RWPE2 (cell line): ENCODE measurements at regions not wholly inside any gene's neighbourhood (a gene's known extent, or its start where the extent isn't known, plus 50 kb on each side); places are given as distances from the start of the nearest gene placed in this dataset.

Source experiments
- ATAC-seq: fragments of 200-7000 bp; cut with Tn5 transposase; 3 replicates; pipeline ENCODE4 v1.9.1; 2021; ENCODE audit warnings: low read depth
- DNase-seq: peaks from one replicate; pipeline ENCODE4 v3.0.0-alpha.2; 2020; ENCODE audit warnings: low spot score
- H3K27ac ChIP-seq: fragments of 450-650 bp; 2 replicates; pipeline ENCODE4 v1.5.1; 2017; ENCODE audit warnings: mild to moderate bottlenecking; ENCODE audit not compliant: poor library complexity, severe bottlenecking
- H3K27me3 ChIP-seq: fragments of 250-450 bp; sonication (Bioruptor Pico); 2 replicates; pipeline ENCODE4 v1.5.1; 2021; ENCODE audit warnings: mild to moderate bottlenecking, moderate library complexity; ENCODE audit not compliant: insufficient read depth, poor library complexity, severe bottlenecking
- H3K36me3 ChIP-seq: fragments of 250-450 bp; sonication (Bioruptor Pico); 2 replicates; pipeline ENCODE4 v1.5.1; 2020; ENCODE audit warnings: low read depth, mild to moderate bottlenecking, moderate library complexity
- H3K4me1 ChIP-seq: fragments of 250-450 bp; sonication (Bioruptor Pico); 2 replicates; pipeline ENCODE4 v1.5.1; 2021; ENCODE audit warnings: mild to moderate bottlenecking, moderate library complexity; ENCODE audit not compliant: insufficient read depth, poor library complexity, severe bottlenecking
- H3K4me3 ChIP-seq: fragments of 250-450 bp; sonication (Bioruptor Pico); 2 replicates; pipeline ENCODE4 v1.5.1; 2021; ENCODE audit warnings: mild to moderate bottlenecking, moderate library complexity; ENCODE audit not compliant: severe bottlenecking
- H3K9me3 ChIP-seq: fragments of 250-450 bp; sonication (Bioruptor Pico); 2 replicates; pipeline ENCODE4 v1.5.1; 2021; ENCODE audit warnings: mild to moderate bottlenecking, moderate library complexity; ENCODE audit not compliant: severe bottlenecking
- CTCF ChIP-seq: fragments of 450-650 bp; IDR thresholded peaks from one replicate; pipeline ENCODE4 v1.5.1; 2017; ENCODE audit warnings: mild to moderate bottlenecking, moderate library complexity; ENCODE audit not compliant: poor library complexity, severe bottlenecking

- no peak for TF ChIP-seq CTCF
- peaks cover 13% of the 10 kb centered on the region for H3K4me1 ChIP-seq
- H3K27me3 ChIP-seq: peaks cover 11% of the 10 kb centered on the region
- ATAC-seq (no peak), DNase-seq (no peak)
- H3K36me3 ChIP-seq: no peaks in the 10 kb centered on the region
- no peaks in the 10 kb centered on the region for H3K9me3 ChIP-seq
- no peak overlapping the region for H3K27ac ChIP-seq
- no peak overlapping the region for H3K4me3 ChIP-seq
These were observed 62.2 kb upstream of the ACAN start for GRCh38 chr15:88741046-88741445.

GRCh38 chr15:88741671-88742070 lies 61.6 kb upstream of the ACAN start:
- no peak for ATAC-seq
- H3K27me3 ChIP-seq: peaks cover 11% of the 10 kb centered on the region

GRCh38 chr15:88742161-88742560 lies 61.1 kb upstream of the ACAN start:
- Histone ChIP-seq H3K9me3 (no peaks in the 10 kb centered on the region), H3K27me3 (peaks cover 11% of the 10 kb centered on the region)
- no peak for ATAC-seq

More at GRCh38 chr15:88741671-88742070, 61.6 kb upstream of the ACAN start:
- H3K4me1 ChIP-seq: peaks cover 13% of the 10 kb centered on the region
- TF ChIP-seq CTCF: no peak
- H3K36me3 ChIP-seq: no peaks in the 10 kb centered on the region
- no peak overlapping the region for H3K27ac ChIP-seq
- DNase-seq: no peak
- H3K4me3 ChIP-seq: no peak overlapping the region
- no peaks in the 10 kb centered on the region for H3K9me3 ChIP-seq

GRCh38 chr15:88744548-88745020 lies 58.7 kb upstream of the ACAN start:
- peak; percentile 29; the same call in 2 of the 3 replicates for ATAC-seq
- TF ChIP-seq CTCF: no peak
- peaks cover 13% of the 10 kb centered on the region for H3K4me1 ChIP-seq
- peaks cover 11% of the 10 kb centered on the region for H3K27me3 ChIP-seq
- H3K27ac ChIP-seq: no peak overlapping the region
- no peaks in the 10 kb centered on the region for H3K9me3 ChIP-seq
- no peaks in the 10 kb centered on the region for H3K36me3 ChIP-seq
- no peak overlapping the region for H3K4me3 ChIP-seq
- no peak for DNase-seq

More at GRCh38 chr15:88742161-88742560, 61.1 kb upstream of the ACAN start:
- Histone ChIP-seq H3K4me3 (no peak overlapping the region), H3K27ac (no peak overlapping the region), H3K4me1 (peaks cover 13% of the 10 kb centered on the region), H3K36me3 (no peaks in the 10 kb centered on the region)
- no peak for TF ChIP-seq CTCF
- DNase-seq: no peak

- TF ChIP-seq CTCF: no peak
- H3K27me3 ChIP-seq: peaks cover 11% of the 10 kb centered on the region
- DNase-seq (no peak), ATAC-seq (no peak)
- peaks cover 13% of the 10 kb centered on the region for H3K4me1 ChIP-seq
- no peak overlapping the region for H3K4me3 ChIP-seq
- H3K27ac ChIP-seq: no peak overlapping the region
- H3K36me3 ChIP-seq: no peaks in the 10 kb centered on the region
- H3K9me3 ChIP-seq: no peaks in the 10 kb centered on the region
These were observed 58.2 kb upstream of the ACAN start for GRCh38 chr15:88745065-88745464.
